ENCODE measurements at regions not wholly inside any gene's neighbourhood (a gene's known extent, or its start where the extent isn't known, plus 50 kb on each side); places are given as distances from the start of the nearest gene placed in this dataset.

DNA sequence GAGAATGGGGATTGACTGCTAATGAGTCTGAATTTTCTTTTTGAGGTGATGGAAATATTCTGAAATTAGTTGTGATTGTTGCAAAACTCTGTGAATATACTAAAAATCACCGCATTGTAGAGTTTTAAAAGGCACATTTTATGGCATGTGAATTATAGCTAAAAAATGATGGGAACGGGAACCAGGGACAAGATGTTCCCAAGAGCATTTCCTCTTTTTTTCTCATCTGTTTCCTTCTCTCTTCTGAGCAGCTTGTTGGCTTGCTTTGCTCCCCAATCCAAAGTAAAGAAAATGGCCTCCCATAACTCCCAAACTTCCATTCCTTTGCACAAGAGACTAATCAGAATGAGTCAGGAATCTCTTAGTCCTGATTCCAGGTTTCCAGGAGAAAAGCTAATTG is 459.2 kb downstream of the TSHZ3 start:
- DNase-seq: no peak

DNA sequence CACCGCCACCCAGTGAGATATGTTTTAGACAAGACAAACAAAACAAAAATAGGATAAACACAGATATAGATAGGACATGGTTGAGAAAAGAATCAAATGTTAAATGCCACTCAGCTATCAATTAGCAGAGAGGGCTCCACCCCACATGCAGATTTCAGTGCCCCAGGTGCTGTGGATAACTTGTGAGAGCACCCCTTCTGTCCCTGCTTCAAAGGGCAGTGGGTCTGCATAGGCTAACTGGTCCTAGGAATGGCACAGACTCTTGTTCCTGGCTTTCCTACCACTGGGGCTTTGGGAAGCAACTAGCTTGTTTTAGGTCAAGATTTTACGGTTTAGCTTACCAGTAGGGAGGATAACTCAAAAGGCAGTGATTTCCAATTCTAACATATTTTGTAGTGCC is 460.3 kb downstream of the TSHZ3 start:
- no peak for DNase-seq

DNA sequence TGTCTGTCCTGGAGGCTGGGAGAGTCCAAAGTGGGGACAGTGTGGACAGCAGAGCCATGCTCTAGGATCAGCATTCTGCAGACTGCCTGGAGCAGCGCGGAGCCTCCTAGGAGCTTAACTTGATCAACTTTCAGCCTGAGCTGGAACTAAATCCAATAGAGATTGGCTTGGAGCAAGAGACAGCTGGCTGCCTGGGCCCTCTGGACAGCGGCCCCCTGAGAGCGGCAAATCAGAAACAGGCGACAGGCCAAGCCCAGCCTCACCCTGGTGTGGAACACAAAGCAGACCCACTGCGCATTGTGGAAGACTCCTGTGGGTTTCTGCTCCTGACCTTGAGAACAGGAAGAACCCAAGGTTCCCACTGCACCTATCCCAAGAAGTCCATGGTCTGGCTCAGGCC is 462.2 kb downstream of the TSHZ3 start:
- no peak for DNase-seq

DNA sequence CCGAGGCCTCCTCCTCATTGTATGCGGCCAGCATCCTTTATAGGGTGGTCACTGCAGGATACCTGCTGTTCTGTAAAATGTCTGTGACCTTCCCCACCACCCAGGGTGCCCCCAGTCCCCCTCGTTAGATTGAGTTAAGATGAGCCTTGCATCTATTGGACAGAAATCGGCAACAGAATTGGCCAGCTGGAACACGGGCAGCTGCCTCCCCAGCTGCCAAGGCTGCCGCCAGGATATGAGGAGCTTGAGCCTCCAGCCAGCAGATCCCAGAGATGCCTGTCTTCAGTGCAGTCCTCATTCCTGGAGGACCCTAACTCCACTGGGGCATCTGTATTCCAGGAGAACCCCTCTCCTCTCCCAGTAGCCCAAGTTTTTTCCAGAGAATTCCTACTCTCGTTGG is 463.0 kb downstream of the TSHZ3 start:
- no peak for DNase-seq

DNA sequence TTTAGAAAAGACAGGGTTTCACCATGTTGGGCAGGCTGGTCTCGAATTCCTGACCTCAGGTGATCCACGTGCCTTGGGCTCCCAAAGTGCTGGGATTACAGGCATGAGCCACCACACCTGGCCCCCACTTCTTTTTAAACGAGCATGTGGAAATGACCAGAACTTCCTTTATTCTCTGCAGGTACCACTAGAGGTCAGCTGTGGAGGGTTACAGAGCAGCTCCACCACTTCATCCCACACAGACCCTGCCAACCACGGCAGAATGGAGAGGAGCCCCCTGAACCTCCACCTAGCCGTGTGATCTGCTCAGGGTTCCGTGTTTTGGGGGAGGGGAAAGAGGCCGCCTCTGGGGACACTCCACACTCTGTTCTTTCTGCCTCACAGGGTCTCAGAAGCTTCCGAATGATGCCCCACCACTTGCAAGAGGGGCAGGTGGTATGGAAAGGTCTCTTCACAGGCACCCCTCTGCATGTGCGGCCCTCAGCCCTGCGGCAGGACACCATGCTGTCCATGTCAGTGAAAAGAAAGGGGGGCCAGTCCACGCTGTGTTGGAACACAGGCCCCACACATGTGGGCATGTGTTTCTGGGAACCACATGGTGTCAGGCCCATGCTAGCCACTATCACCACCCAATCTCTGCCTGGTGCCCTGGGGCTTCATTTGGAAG is 465.0 kb downstream of the TSHZ3 start:
- no peak for DNase-seq

DNA sequence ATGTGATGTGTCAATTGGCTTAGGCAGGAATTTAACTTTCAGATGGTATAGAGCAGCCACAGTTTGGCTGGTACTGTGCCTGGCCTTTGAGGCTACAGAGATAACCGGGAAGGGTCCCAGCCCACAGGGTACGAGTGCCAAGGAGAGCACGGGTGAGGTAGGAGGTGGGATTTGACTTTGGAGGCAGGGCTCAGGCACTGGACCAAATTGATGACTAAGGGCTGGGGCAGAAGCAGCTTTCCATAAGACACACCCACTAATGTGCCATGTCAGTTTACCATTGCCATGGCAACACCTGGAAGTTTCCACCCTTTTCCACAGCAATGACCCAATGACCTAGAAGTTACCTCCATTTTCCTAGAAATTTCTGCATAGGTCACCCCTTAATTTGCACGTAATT is 466.2 kb downstream of the TSHZ3 start:
- DNase-seq: no peak

DNA sequence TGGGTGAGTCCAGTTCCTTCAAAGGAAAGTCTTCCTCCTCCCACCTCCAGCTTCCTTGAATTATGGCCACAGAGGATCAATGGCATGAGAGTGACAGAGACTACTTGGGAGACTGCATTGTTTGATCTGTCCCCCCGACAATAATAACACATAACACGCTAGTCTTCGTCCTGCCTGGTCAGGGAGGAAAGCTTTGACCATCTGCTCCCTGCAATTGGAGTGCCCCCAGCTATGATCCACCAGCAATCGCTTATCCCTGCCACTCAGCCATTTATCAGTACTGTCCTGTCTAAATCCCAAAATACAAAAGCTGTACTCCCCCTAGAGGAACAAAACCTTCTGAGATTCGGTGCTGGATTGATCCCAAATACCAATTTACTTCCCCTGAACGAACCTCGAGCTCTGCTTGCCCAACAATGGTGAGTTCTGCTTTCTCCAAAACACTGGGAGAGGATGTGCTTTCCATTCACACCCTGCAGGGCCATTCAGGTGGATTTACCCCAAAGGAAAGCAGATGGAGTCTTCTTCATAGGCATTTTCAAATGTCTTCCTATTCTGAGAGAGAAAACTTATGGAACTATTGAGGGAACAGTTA is 466.7 kb downstream of the TSHZ3 start:
- DNase-seq: no peak

DNA sequence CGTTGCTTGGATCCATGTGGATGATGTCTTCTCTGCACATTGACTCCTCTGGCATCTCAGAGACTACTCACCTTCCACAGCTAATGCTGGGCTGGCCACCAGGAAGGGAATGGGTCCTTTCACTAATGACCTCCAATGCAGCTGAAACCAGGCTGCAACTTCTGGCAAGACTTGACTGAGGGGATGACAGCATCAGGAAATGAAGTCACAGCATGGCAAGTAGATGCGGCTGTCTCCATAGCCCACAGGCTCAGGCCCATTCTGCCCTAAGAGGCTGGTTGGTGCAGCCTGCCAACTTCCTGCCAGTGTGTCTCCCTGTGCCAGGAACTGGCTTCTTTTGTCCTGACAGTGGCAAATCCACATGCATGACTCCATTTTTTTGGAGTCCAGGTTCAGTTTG is 467.3 kb downstream of the TSHZ3 start:
- DNase-seq: no peak

DNA sequence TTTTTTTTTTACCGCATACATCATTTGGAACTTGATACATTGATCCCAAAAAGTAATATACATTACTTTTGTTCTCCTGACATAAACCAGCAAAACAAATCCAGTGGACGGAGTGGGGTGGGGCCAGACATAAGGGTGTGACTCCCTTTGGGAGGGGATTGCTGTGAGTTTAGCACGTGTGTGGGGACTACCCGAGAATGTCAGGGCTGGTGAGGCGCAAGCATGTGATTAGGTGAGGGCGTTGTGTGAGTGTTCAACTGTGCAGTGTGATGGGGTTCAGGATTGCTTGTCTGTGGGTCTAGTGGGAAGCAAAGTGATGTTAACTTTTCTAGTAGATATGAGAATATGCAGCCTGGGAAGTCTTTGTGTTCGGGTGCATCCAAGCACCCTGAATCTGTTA is 468.0 kb downstream of the TSHZ3 start:
- DNase-seq: no peak

DNA sequence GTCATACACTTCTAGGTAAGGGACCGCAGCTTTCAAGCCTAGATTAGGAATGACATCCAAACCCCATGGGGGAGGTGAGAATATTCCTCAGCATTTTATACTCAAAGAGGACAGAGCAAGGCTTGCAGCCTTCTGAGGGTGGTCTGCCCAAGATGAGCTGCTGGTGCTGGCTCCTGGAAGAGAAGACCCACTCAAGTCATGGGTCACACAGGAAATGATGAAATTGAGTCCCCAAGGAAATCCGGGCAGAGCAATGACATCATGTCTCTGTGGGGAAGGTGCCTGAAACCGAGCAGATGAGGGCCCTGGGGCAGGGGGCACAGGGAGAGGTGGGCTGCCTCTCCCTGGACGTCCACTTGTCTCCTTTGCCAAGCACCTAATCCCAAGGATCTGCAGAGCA is 468.7 kb downstream of the TSHZ3 start:
- DNase-seq: no peak

DNA sequence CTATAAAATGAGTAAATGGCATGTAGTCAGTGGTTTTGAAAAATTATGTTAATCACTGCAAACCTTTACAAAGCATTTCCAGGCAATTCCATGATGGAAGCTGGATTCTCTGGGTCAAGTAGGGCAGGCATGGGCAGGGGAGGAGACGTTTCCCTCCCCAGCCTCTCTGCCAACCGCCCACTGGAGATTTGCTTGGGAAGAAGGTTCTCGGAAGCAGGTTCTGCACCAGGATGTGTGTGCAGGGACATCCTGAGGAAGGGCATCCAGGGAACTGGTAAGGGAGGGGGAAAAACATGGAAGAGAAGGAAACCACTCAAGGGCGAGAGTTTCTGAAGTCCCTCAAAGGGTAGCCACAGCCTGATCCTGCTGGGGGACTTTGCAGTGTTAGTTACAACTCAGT is 469.1 kb downstream of the TSHZ3 start:
- no peak for DNase-seq

DNA sequence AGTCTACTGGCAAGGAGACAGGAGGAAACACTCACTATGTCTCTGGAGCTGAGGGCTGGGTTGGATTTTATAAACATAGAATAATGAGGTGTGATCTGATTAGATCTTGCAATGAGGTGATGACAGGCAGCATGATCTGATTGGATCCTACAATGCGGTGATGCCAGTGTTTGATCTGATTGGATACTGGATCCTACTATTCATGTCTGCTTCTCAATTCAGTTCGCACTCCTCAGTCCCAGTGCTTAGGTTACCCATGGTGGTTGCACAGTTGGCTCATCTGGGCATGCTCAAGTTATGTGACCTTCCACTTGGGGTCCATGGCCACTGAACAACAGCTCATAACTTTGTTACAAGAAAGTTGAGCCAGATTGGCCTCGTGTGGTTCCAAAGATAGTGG is 469.5 kb downstream of the TSHZ3 start:
- no peak for DNase-seq

DNA sequence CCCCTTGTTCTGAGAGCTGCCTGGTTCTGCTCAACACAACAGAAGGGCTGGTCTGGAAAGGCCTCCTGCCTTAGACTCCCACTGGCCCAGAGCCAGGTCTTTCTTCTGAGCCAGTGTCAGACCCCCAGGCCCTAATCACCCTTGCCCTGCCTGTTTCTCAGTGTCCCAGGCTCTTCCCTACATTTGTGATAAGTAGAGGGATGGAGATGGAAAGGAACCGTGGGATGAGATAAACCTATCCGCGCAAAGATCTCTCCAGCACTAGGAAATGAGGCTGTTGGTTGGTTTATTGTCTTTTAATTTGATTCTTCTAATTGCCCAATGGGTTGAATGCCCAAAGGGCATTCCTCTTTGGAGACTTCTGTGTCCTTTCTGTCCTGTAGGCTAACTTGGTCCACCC is 470.0 kb downstream of the TSHZ3 start:
- DNase-seq: no peak

DNA sequence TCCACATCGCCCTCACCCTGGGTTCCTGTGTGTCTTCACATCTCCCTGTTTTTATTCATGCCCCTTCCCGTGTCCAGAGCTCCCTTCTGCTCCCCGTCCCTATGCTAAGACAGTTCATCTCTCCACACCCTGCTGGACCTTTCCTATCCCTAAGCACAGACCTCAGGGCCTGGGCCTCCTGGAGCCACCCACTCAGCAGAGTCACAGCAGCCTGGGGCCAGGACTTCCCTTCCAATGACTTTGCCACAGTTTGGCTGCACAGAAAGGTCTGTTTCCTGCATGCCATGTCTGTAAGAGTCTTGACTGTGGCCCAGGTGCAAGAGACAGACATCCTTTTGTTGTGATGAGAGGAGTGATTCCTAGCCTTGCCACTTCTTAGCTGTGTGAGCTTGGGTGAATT is 470.7 kb downstream of the TSHZ3 start:
- DNase-seq: no peak

DNA sequence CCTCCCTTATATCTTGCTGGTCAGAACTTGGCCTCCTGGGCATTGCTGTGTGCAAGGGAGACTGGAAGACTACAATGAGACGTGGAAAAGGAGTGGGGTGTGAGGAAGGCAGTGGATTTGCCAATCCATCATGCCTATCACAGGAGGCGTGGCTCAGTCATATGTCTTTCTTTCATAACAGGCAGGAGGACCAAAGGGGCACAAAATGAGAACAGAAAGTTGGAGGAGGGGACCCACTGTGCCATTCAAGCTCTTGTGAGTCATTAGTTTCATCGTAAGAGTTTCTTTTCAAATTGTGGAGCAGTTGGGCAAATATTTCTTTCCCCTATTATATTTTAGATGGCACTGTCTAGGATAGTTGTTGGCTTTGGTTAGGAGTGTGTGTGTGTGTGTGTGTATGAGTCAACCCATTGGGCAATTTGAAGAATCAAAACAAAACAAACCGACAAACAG is 471.5 kb downstream of the TSHZ3 start:
- no peak for DNase-seq

DNA sequence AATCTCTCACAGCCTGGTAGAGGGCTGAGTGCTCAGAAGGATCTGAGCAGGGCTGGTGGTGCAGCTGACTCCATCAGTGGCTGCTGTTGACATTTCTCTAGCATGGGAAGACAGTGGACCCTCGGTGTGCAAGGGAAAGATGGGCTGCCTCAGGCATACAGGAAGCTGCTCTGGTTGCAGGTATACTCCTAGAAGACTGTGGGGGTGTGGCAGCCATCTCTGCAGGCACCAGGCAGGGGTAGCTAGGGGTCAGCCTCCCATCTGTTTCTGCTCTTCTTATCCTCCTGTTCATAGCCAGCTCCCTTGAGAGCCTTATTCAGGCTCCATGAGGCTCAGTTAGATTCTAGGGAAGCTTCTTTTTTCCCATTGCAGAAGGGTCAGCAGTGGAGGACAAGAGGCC is 475.5 kb downstream of the TSHZ3 start:
- DNase-seq: no peak

DNA sequence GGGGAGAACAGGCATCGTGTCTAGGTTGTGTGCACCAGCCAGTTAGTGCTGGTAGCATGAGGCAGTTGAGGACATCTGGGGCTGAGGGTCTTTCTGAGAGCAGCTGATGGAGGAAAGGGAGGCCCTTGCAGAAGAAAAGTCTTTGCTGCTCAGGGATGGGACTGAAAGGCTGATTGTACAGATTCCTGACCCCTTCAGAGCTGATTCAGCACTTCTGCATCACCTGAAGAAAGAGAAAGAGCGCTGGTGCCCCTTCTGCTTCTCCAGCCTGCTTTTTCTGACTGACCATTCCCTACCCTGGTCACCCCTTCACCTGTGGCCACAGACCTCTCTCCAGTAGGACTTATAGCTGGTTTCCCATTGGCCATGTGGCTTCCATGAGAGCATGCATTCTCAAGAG is 476.2 kb downstream of the TSHZ3 start:
- no peak for DNase-seq

DNA sequence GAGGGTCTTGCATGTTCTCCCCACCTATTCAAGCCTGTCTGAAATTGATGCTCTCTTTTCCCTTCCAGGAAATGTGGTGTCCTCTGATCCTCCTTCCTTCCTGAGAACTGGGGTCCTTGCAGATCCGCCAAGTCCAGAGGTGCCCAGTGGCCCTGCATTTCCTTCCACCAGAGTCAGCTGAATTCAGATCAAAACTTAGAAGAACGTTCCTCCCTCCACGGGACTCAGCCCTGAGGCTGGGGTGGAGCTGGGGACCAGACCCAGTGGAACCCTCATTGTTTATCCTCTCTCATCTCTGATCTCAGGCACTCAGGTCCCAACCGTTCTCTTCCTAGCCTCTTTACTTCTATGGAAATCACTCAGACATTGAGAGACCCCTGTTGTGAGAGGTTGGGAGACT is 477.3 kb downstream of the TSHZ3 start:
- DNase-seq: no peak

DNA sequence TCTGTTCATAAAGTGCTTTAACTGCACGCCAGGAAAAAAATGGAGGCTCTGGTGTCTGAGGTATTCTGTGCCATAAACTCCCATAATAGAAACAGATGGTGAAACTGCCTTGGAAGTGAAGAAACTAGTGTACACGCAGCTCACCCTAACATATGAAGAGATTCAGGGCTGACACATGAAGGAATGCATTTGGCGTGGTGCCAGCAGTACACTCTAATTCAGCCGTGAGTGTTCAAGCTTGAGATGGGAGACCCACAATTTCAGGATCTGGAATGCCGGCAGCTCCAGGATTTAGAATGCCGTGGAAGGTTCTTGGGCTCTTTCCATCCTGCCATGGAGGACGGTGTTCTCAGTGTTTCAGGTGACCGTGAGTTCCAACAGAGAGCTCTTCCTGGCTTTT is 478.4 kb downstream of the TSHZ3 start:
- DNase-seq: no peak

DNA sequence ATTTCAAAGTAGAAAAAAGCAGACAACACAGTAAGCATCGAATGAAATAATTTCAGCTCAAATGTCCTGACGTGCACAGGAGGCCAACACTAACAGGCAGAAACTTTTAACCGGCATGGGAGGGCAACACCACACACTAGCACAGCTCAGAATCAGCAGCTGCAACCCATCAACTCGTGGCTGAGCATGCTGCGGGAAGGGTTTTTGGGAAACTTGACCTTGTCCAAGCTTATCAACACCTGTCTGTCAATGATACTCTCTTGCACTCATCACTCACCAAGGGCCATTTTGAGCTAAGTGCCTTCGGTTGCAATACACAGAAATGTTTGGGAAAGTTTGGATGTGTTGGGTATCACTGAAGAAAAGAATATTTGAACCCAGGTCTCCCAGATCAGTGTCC is 483.7 kb downstream of the TSHZ3 start:
- DNase-seq: no peak

DNA sequence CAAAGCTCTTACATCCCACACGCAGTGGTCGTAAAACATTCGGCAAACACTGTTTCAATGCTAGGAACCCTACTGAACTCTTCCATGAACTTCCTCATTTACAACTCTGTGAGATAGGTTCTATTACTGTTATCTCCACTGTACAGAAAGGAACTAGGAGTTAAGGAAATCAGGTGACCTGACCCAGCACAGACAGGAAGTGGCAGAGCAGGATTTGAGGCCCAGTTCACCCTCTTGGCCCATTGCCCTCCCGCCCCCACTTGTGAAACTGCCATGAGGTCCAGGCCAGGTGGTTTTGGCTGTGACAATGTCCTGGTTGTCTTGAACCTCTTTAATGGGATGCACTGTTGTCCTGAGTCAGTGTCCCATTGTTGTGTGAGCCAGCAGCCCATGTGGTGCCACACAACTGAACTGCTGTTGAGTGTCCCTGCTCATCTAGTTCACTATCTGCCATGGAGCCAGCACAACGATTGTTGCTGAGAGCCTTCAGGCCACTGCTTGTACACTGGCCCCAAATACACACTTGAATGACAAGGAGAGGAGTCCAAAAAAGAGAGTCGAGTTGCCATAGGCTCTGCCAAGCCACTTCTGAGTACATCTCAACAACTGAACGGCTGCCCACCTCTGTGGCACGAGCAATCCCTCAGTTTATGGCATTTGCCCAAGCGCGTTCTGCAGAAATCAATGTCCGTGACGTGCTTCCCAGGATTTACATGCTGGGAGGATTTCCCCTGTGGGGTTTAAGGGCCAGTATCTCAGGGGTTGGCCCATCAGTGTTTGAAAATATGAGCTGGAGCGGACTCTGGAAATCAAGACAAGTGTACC is 484.6 kb downstream of the TSHZ3 start:
- no peak for DNase-seq

DNA sequence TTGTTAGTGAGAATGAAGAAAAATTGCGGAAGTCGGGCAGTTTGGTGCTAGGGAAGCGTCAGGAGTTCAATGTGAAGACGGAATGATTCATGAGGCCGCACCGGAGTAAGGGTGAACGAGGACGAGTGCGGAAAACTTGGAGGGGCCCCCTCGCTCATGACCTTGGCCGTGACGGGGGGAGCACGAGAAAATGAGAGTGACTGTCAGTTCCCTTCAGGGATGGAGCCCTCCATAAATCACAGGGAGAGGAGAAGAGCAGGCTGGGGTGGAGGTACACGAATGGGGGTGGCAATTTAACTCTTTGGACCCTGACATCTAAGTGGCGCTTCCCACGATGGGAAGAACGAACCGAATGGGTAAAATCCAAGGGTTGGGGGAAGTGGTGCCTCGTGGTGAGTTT is 486.4 kb downstream of the TSHZ3 start:
- no peak for DNase-seq

DNA sequence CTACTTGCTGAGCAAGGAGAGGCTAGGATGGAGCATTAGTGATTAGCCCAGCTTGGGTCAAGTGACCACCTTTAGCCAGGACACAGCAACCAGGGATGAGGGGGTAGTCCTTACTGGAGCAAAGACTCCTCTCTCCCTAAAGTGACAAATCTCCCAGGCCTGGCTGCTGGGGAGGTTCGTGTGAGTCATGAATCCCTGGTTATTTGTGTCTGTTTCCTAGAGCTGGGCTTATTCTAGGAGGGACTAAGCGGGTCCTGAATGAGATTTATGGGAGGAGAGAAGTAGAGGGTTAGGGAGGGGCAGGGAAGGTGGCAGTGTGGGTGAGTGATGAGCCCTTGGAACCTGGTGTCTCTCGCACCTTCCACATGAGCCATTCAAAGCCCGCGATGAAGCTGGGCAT is 487.3 kb downstream of the TSHZ3 start:
- DNase-seq: no peak

DNA sequence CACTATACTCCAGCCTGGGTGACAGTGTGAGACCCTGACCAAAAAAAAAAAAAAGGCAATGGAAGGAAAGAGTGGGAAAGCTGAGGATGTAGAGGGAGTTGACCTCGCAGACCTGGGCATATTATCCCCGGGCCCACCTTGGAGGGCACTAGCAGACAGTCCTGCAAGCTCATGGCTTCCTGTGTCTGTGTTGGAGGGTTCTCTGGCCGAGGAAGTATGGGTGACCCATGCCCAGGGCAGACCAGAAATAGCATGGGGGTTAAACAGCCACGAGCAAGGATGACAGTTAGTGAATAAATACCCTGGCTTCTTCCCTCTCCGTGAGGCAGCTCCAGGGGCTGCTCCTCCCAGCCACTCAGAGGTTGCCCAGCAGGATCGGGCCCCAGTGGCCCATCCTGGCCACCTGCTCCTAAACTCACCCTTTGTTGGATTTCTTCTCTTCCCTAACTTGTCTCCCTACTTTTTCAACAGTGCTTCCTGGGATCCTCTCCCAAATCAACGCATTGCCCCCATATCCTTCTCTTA is 485.8 kb downstream of the ZNF536 start:
- DNase-seq: no peak

Measured in NCI-H446 treated with DMSO at 0.1 percent for 48 hours (cell line).